ENCODE measurements at regions not wholly inside any gene's neighbourhood (a gene's known extent, or its start where the extent isn't known, plus 50 kb on each side); places are given as distances from the start of the nearest gene placed in this dataset.
"Not testable (repeated sequence)": the region's sequence is repeated elsewhere in the genome, so short reads cannot be mapped to it uniquely, and the experiment has no call there.

GRCh38 chr3:26078539-26078938, 288.6 kb downstream of the OXSM start:
- DNase-seq = no peak

GRCh38 chr3:26081166-26081565, 291.3 kb downstream of the OXSM start:
- no peak for DNase-seq

- no peak for DNase-seq
Measured at GRCh38 chr3:26081806-26082205, 291.9 kb downstream of the OXSM start.

- no peak for DNase-seq
Measured at GRCh38 chr3:26082911-26083310, 293.0 kb downstream of the OXSM start.

GRCh38 chr3:26084629-26085028, 294.7 kb downstream of the OXSM start:
- DNase-seq = no peak

GRCh38 chr3:26087751-26088150, 297.9 kb downstream of the OXSM start:
- DNase-seq = no peak

GRCh38 chr3:26089249-26089648, 299.4 kb downstream of the OXSM start:
- DNase-seq = no peak

GRCh38 chr3:26090589-26090988, 300.7 kb downstream of the OXSM start:
- DNase-seq = no peak

- DNase-seq = no peak
Measured at GRCh38 chr3:26091096-26091495, 301.2 kb downstream of the OXSM start.

- no peak for DNase-seq
Measured at GRCh38 chr3:26091626-26092025, 301.7 kb downstream of the OXSM start.

GRCh38 chr3:26097111-26097510, 307.2 kb downstream of the OXSM start:
- DNase-seq = not testable (repeated sequence)

- DNase-seq = no peak
Measured at GRCh38 chr3:26099692-26100091, 309.8 kb downstream of the OXSM start.

- no peak for DNase-seq
Measured at GRCh38 chr3:26100176-26100575, 310.3 kb downstream of the OXSM start.

- DNase-seq = no peak
Measured at GRCh38 chr3:26102376-26102775, 312.5 kb downstream of the OXSM start.

- DNase-seq = no peak
Measured at GRCh38 chr3:26104851-26105251, 315.0 kb downstream of the OXSM start.

GRCh38 chr3:26105261-26105660, 315.4 kb downstream of the OXSM start:
- no peak for DNase-seq

GRCh38 chr3:26106228-26106627, 316.3 kb downstream of the OXSM start:
- DNase-seq = no peak

GRCh38 chr3:26108846-26109489, 319.1 kb downstream of the OXSM start:
- no peak for DNase-seq

- DNase-seq = no peak
Measured at GRCh38 chr3:26114851-26115250, 325.0 kb downstream of the OXSM start.

- DNase-seq = no peak
Measured at GRCh38 chr3:26118165-26118564, 328.3 kb downstream of the OXSM start.

- no peak for DNase-seq
Measured at GRCh38 chr3:26132942-26133341, 343.1 kb downstream of the OXSM start.

GRCh38 chr3:26141296-26141695, 351.4 kb downstream of the OXSM start:
- no peak for DNase-seq

GRCh38 chr3:26145769-26146168, 355.9 kb downstream of the OXSM start:
- no peak for DNase-seq

- DNase-seq = not testable (repeated sequence)
Measured at GRCh38 chr3:26157428-26157827, 367.5 kb downstream of the OXSM start.

- no peak for DNase-seq
Measured at GRCh38 chr3:26171006-26171405, 381.1 kb downstream of the OXSM start.

GRCh38 chr3:26191556-26191955, 401.7 kb downstream of the OXSM start:
- DNase-seq = no peak
